ENCODE measurements at regions not wholly inside any gene's neighbourhood (a gene's known extent, or its start where the extent isn't known, plus 50 kb on each side); places are given as distances from the start of the nearest gene placed in this dataset.
"Not testable (repeated sequence)": the region's sequence is repeated elsewhere in the genome, so short reads cannot be mapped to it uniquely, and the experiment has no call there.

DNA sequence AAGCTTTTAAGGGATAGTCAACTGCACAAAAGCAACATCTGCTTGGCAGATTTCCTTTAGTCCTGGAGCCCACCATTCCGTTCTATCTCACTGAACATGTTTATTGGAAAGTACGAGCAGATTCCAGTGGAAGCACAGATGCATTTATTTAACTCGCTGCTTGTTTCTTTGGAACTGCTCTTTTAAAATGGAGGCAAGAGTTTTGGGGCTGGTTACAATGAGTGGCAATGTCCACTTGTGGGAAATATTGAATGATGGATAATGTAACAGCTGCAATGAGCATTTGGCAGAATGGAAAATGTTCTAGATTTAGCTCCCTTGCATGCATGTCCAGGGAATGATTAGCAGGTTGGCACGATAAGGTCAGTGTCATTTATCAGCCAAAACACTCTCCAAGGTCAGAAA lies 163.0 kb downstream of the ATP23 start:
- Histone ChIP-seq H3K4me1 (no peaks in the 10 kb centered on the region), H3K27me3 (no peaks in the 10 kb centered on the region), H3K36me3 (no peaks in the 10 kb centered on the region), H3K9me3 (replicated peaks in 1 of 11) (peaks cover 0 to 14% (median 8%) of the 10 kb centered on the region in 11 experiments; a peak in 13 of 22 replicates), H3K9ac (no peak overlapping the region), H3K27ac (no peak overlapping the region), H3K4me2 (no peak overlapping the region), H4K20me1 (no peaks in the 10 kb centered on the region), H3K4me3 (no peak overlapping the region)
- TF ChIP-seq Cebpa-rat (IDR thresholded peaks at IDR 0.05), result no peak

DNA sequence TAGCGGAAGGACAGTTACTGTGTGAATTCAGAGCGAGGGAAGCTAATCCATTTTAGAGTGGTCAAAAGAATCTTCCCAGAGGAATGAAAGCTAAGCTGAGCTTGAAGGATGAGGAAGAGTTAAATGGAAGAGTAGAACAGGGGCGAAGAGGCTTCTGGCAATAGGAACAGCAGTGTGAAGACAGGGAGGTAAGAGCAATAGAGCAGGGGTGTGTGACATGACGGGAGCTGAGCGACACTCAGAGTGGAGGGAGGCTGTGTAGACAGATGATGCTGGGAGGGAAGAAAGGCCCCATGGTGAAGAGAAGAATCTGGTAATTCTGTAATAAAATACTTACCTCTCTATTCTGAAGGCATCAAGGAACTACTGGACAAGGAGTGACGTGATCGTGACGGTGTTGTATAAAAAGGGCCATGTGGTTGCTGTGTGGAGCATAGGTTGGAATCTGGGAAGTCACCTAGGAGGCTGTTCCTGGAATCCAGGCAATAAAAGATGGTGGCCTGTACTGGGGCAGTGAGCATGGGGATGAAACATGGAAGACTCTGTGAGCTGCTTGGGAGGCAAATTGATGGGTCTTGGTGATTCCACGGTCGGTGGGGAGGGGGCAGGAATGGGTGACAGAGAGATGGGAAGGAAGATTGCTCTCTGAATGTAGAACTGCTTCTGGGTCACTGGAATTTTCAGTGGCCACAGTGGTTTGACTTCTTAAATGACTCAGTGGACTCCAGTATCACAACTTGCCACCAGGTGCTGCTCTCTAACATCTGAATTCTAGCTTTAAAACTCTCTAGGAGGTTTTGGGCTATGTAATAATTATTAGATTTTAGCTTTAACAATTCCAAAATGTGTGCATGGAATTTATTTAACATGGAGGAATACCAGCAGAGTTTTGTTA lies 164.1 kb downstream of the ATP23 start:
- Histone ChIP-seq H3K9me3 (replicated peaks in 1 of 11) (peaks cover 0 to 14% (median 8%) of the 10 kb centered on the region in 11 experiments; a peak in 13 of 22 replicates), H3K27me3 (no peaks in the 10 kb centered on the region), H4K20me1 (no peaks in the 10 kb centered on the region), H3K36me3 (no peaks in the 10 kb centered on the region), H3K27ac (no peak overlapping the region), H3K4me3 (no peak overlapping the region), H3K4me2 (no peak overlapping the region), H3K4me1 (no peaks in the 10 kb centered on the region), H3K9ac (no peak overlapping the region)
- no peak for TF ChIP-seq Cebpa-rat (IDR thresholded peaks at IDR 0.05)

DNA sequence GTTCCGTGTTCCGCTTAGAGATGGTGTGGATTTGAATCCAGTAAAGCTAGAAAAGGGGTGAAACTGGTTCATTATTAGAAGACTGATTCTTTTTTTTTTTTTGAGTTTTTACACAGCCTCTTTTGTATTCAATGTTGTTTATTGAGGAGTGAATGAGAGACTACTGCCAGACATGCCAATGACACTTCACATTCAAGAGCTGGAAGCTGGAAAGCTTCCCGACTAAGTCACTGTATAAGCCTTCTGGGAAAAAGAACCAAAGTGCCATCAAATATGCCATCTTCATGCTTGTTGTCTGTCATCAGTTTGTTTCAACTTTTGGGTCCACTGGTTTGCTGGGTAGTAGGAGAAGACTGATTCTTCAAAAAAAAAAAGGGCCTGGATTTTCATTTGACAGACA lies 164.8 kb downstream of the ATP23 start:
- Histone ChIP-seq H3K27me3 (no peaks in the 10 kb centered on the region), H3K9me3 (replicated peaks in 1 of 11) (peaks cover 0 to 14% (median 8%) of the 10 kb centered on the region in 11 experiments; a peak in 13 of 22 replicates)
- no peak for TF ChIP-seq Cebpa-rat (IDR thresholded peaks at IDR 0.05)

DNA sequence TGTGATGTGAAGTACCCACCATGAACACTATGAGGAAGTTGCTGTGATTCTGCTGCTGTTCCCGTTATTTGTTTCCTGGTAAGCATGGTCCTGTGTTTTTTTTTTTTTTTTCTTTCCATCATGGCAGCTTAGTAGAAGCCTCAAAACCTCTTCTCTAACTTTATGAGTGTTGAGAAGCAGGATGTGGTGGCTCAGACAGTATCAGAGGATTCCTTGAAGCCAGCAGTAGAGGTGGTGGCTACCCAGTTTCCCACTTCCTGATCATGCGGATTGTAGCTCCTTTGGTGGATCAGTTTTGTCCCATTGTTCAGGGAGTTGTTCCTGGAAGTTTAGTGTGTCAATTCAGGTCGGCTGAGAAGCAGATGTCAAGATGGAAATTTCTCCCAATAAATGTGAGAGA lies 175.8 kb downstream of the ATP23 start:
- no peak for TF ChIP-seq Cebpa-rat (IDR thresholded peaks at IDR 0.05)
- no peak overlapping the region for H3K27ac ChIP-seq

More for the DNA sequence above, 164.8 kb downstream of the ATP23 start:
- Histone ChIP-seq H3K4me3 (no peak overlapping the region), H4K20me1 (no peaks in the 10 kb centered on the region), H3K27ac (no peak overlapping the region), H3K9ac (no peak overlapping the region), H3K4me1 (no peaks in the 10 kb centered on the region), H3K36me3 (no peaks in the 10 kb centered on the region), H3K4me2 (no peak overlapping the region)

DNA sequence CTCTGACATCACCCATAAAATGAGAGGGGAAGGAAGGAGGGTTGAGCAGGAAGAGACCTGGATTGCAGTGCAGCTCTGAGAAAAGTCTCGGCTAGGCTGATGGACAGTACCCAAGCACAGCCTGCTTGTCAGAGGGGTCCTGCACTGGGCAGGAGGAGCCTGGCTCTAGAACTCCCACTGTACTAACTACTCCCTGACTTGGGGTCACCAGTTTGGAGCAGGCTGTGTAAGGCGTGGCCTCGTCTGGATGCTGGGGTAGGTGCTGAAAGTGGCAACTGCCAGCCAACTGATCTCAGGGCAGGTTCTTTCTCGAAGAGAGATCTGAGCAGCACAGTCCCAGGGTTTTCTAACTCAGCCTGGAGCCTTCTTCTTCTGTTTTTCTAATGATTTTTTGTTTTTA lies 176.3 kb downstream of the ATP23 start:
- Histone ChIP-seq H4K20me1 (no peaks in the 10 kb centered on the region), H3K9me3 (replicated peaks in 1 of 11) (peaks cover 0 to 3% (median 0%) of the 10 kb centered on the region in 11 experiments; a peak in 4 of 22 replicates), H3K4me2 (peak overlapping the region in 3 of 11 experiments; percentile 7 to 25 (median 12); a peak in 3 of 22 replicates), H3K4me1 (peaks cover 0 to 9% (median 0%) of the 10 kb centered on the region in 10 experiments; a peak in 3 of 20 replicates), H3K4me3 (no peak overlapping the region), H3K27ac (no peak overlapping the region), H3K36me3 (no peaks in the 10 kb centered on the region), H3K27me3 (no peaks in the 10 kb centered on the region), H3K9ac (no peak overlapping the region)
- TF ChIP-seq Cebpa-rat (IDR thresholded peaks at IDR 0.05), result no peak

More for the DNA sequence above, 175.8 kb downstream of the ATP23 start:
- Histone ChIP-seq H3K9me3 (replicated peaks in 1 of 11) (peaks cover 0 to 3% (median 0%) of the 10 kb centered on the region in 11 experiments; a peak in 4 of 22 replicates), H3K4me1 (peaks cover 0 to 9% (median 0%) of the 10 kb centered on the region in 10 experiments; a peak in 3 of 20 replicates), H3K4me2 (peak overlapping the region in 3 of 11 experiments; percentile 7 to 25 (median 12); a peak in 2 of 22 replicates), H3K36me3 (no peaks in the 10 kb centered on the region), H3K4me3 (no peak overlapping the region), H4K20me1 (no peaks in the 10 kb centered on the region), H3K9ac (no peak overlapping the region), H3K27me3 (no peaks in the 10 kb centered on the region)

DNA sequence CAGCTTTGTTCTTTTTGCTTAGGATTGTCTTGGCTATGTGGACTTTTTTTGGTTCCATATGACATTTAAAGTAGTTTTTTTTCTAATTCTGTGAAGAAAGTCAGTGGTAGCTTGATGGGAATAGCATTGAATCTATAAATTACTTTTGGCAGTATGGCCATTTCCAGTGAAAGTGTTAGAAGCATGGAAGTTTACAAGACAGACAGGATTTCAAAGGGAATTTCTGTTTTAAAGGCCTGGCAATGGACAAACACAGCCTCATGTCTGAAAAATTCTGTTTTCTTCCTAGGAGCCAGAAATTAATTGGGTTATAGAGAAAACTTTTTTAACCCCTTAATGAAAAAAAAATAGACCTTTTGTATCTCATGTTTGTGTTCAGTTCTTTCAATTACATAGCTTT lies 184.4 kb downstream of the ATP23 start:
- H3K4me3 ChIP-seq; H3K4me2 ChIP-seq; H3K27ac ChIP-seq; H3K4me1 ChIP-seq; H3K9me3 ChIP-seq (replicated peaks in 1 of 11); H3K36me3 ChIP-seq; H3K9ac ChIP-seq; H4K20me1 ChIP-seq; H3K27me3 ChIP-seq: not testable (repeated sequence)

DNA sequence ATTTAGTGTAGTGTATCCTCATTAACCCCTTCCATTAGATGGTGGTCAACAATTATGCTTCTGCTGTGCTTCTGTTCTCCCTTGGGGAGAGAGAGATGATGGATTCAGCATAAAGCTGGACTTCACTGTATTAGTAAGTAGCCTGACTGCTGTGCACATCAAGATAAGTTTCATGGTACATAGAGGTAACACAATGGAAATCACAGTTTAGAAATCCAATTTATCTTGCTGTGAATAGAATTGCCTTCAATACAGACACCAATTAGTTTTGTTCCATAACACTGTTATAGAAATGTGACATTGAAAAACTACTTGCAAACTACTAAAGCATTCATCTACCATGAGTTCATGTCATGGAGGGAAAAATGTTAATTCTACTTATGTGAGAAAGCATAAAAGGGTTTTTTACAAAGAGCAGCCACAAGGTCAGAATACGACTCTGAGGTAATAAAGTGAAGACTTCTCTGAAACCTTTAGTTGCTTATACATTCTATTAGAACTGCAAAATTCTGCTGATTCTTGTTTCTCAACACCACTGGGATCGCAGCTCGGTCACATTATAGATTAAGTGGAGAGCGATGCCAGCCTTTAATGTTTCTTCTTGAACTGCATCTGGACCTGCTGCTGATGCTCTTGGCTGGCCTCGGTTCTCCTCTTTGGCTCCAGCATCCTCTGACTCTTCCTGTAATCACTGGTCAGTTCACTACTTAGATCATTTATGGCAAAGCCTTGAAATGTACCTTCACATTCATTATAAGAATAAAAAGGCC lies 190.8 kb downstream of the ATP23 start:
- Histone ChIP-seq H3K27ac (no peak overlapping the region), H4K20me1 (no peaks in the 10 kb centered on the region), H3K9ac (no peak overlapping the region), H3K36me3 (no peaks in the 10 kb centered on the region), H3K27me3 (no peaks in the 10 kb centered on the region), H3K4me2 (no peak overlapping the region), H3K4me3 (no peak overlapping the region), H3K4me1 (no peaks in the 10 kb centered on the region), H3K9me3 (replicated peaks in 1 of 11) (peaks cover 0 to 4% (median 0%) of the 10 kb centered on the region in 11 experiments; a peak in 5 of 22 replicates)
- no peak for TF ChIP-seq Cebpa-rat (IDR thresholded peaks at IDR 0.05)

DNA sequence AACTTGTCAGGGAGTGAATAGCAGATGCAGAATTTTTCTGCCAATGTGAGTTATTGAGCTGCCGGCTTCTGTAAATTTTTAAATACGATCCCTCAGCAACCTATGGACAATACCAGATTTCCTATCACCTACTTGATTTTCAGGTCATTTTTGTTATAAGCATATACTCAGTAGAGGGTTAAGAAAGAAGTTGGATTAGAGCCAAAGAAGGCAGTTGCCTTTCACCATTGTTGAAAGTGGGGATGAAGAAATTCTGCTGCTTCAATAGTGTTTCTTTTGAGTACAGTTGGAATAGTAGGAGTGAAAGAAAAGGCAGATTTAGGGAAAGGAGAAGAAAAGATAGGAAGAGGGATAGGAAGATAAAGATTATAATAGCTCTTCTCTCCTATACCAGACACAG lies 197.1 kb downstream of the ATP23 start:
- Histone ChIP-seq H3K27me3 (no peaks in the 10 kb centered on the region), H3K4me2 (no peak overlapping the region), H3K9ac (no peak overlapping the region), H3K36me3 (no peaks in the 10 kb centered on the region), H3K4me1 (no peaks in the 10 kb centered on the region), H3K9me3 (replicated peaks in 1 of 11) (peaks cover 0 to 9% (median 0%) of the 10 kb centered on the region in 11 experiments; a peak in 6 of 22 replicates), H3K4me3 (no peak overlapping the region), H3K27ac (no peak overlapping the region), H4K20me1 (no peaks in the 10 kb centered on the region)
- no peak for TF ChIP-seq Cebpa-rat (IDR thresholded peaks at IDR 0.05)

DNA sequence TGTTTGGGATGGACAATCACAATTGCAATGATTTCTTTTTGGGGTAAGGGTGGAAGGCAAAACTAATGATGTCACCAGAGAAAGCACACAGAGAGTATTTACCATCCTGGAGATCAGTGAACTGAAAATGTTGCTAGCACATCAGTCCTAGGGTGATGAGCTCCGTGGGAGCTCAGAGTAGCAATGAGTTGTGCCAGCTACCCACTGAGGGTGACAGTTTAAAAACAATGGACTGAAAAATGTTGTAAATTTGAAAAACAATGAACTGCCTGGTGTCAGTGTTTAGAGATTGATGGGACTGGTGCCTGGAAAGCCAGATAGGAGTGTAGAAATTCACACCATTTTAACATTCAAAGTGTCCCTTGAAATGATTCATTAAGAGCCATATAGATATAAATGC lies 198.5 kb downstream of the ATP23 start:
- no peak for TF ChIP-seq Cebpa-rat (IDR thresholded peaks at IDR 0.05)
- Histone ChIP-seq H3K4me3 (no peak overlapping the region), H3K36me3 (no peaks in the 10 kb centered on the region), H3K9me3 (replicated peaks in 1 of 11) (peaks cover 0 to 12% (median 0%) of the 10 kb centered on the region in 11 experiments; a peak in 7 of 22 replicates), H3K27ac (no peak overlapping the region), H3K4me2 (no peak overlapping the region), H3K4me1 (no peaks in the 10 kb centered on the region), H3K27me3 (no peaks in the 10 kb centered on the region), H3K9ac (no peak overlapping the region), H4K20me1 (no peaks in the 10 kb centered on the region)
